GM12878 (cell line): ENCODE measurements at regions not wholly inside any gene's neighbourhood (a gene's known extent, or its start where the extent isn't known, plus 50 kb on each side); places are given as distances from the start of the nearest gene placed in this dataset.

Source experiments
- ATAC-seq: fragments of 200-7000 bp; cut with Tn5 transposase; 3 replicates; pipeline ENCODE4 v1.9.1; 2020; ENCODE audit warnings: mild to moderate bottlenecking, moderate library complexity
- BruUV-seq: library from RNA; stranded (reverse); fragments of 400-500 nt; replicated peaks from 2 replicates; lab custom pipeline; 2021; lab: Mats Ljungman, UMichigan
- CTCF ChIA-PET: fragments of 300-600 bp; sonication (Branson Sonifier 250); formaldehyde crosslinking; extraction: SDS; loops from one replicate; lab custom pipeline; 2021; ENCODE audit warnings: inconsistent platforms; lab: Yijun Ruan, JAX
- POLR2A ChIA-PET: fragments of 350-600 bp; formaldehyde crosslinking; extraction: SDS; loops from one replicate; lab custom pipeline; 2021; ENCODE audit warnings: inconsistent platforms; lab: Charles Lee
- RAD21 ChIA-PET: fragments of 300-600 bp; sonication (Branson Sonifier 250); formaldehyde crosslinking; loops from one replicate; lab custom pipeline; 2023; ENCODE audit warnings: antibody characterized with exemption; ENCODE audit not compliant: unreplicated experiment; lab: Charles Lee
- SMC1A ChIA-PET: fragments of 300-600 bp; sonication (Branson Sonifier 250); formaldehyde crosslinking; loops from one replicate; lab custom pipeline; 2023; ENCODE audit not compliant: unreplicated experiment, uncharacterized antibody; lab: Charles Lee
- DNase-seq: peaks from one replicate; pipeline ENCODE4 v3.0.0-alpha.2; 2011; ENCODE audit warnings: low read depth, low spot score
- FAIRE-seq: peaks from 3 replicates; lab custom pipeline; 2011; peaks lifted over from hg19 to GRCh38; lab: Jason Lieb, UNC
- H2AFZ ChIP-seq: 2 replicates; pipeline ENCODE4 v1.6.0; 2011; ENCODE audit warnings: low read depth, low read length, control low read depth; ENCODE audit not compliant: control insufficient read depth
- H3K27ac ChIP-seq: 2 replicates; pipeline ENCODE4 v1.5.1; 2011; ENCODE audit warnings: control low read depth; ENCODE audit not compliant: control insufficient read depth, insufficient read depth
- H3K27me3 ChIP-seq, 2 experiments: replicated peaks in 1 of 2; 2 replicates each; pipeline versions ENCODE4 v1.6.0 to v1.6.1; 2011; ENCODE audit warnings: low read length in 1 of 2; ENCODE audit not compliant: control insufficient read depth in 2 of 2, insufficient read depth in 2 of 2
- H3K36me3 ChIP-seq, 2 experiments: 2 replicates each; pipeline ENCODE4 v1.5.1; 2011; ENCODE audit warnings: low read length in 1 of 2; ENCODE audit not compliant: control insufficient read depth in 2 of 2, insufficient read depth in 2 of 2
- H3K4me1 ChIP-seq: 2 replicates; pipeline ENCODE4 v1.6.1; 2011; ENCODE audit warnings: mild to moderate bottlenecking, low read length, moderate library complexity, mixed read lengths; ENCODE audit not compliant: control insufficient read depth, insufficient read depth
- H3K4me2 ChIP-seq: 2 replicates; pipeline ENCODE4 v1.6.0; 2011; ENCODE audit warnings: control low read depth; ENCODE audit not compliant: control insufficient read depth, insufficient read depth
- H3K4me3 ChIP-seq: fragments of 200-600 bp; sonication (generic); 2 replicates; pipeline ENCODE4 v1.5.1; 2016
- H3K79me2 ChIP-seq: 2 replicates; pipeline ENCODE4 v1.6.0; 2011; ENCODE audit warnings: low read length; ENCODE audit not compliant: control insufficient read depth, insufficient read depth
- H3K9ac ChIP-seq: 2 replicates; pipeline ENCODE4 v1.8.0; 2011; ENCODE audit warnings: low read length, control low read depth, mixed read lengths; ENCODE audit not compliant: control insufficient read depth, insufficient read depth
- H3K9me3 ChIP-seq: replicated peaks from 3 replicates; pipeline ENCODE4 v1.5.1; 2011; ENCODE audit warnings: mild to moderate bottlenecking, low read length; ENCODE audit not compliant: control insufficient read depth, insufficient read depth
- H4K20me1 ChIP-seq: 2 replicates; pipeline ENCODE4 v1.6.0; 2011; ENCODE audit not compliant: control insufficient read depth, insufficient read depth
- DPF2 ChIP-seq: fragments of 450-650 bp; IDR thresholded peaks from 2 replicates; pipeline ENCODE4 v1.6.1; 2017; ENCODE audit warnings: mild to moderate bottlenecking
- ETV6 ChIP-seq, 2 experiments: fragments of 450-650 bp in 1 of 2; IDR thresholded peaks in 1 of 2; conservative IDR thresholded peaks in 1 of 2; 2 replicates each; pipeline ENCODE4 v1.6.1; 2014; ENCODE audit warnings: antibody characterized with exemption in 1 of 2, borderline replicate concordance in 1 of 2, low read depth in 1 of 2, mild to moderate bottlenecking in 1 of 2, moderate library complexity in 1 of 2
- FOS ChIP-seq: IDR thresholded peaks from 3 replicates; pipeline ENCODE4 v1.6.1; 2011; ENCODE audit warnings: borderline replicate concordance; ENCODE audit not compliant: insufficient read length; ENCODE audit errors: extremely low read depth
- JUND ChIP-seq: IDR thresholded peaks from 2 replicates; pipeline ENCODE4 v1.6.1; 2012; ENCODE audit warnings: low read depth, mild to moderate bottlenecking, low read length, improper control_type of control experiment, moderate library complexity
- MEF2B ChIP-seq: fragments of 450-650 bp; IDR thresholded peaks from 2 replicates; pipeline ENCODE4 v1.6.1; 2018; ENCODE audit warnings: mild to moderate bottlenecking, moderate library complexity; ENCODE audit not compliant: partially characterized antibody, poor library complexity, severe bottlenecking
- NFYA ChIP-seq: IDR thresholded peaks from 2 replicates; pipeline ENCODE4 v1.6.1; 2011; ENCODE audit warnings: low read depth, mild to moderate bottlenecking, low read length, improper control_type of control experiment, borderline replicate concordance
- POLR2AphosphoS2 ChIP-seq: IDR thresholded peaks from 2 replicates; pipeline ENCODE4 v1.6.1; 2011; ENCODE audit warnings: low read depth, mild to moderate bottlenecking, low read length, improper control_type of control experiment, moderate library complexity
- POLR2AphosphoS5 ChIP-seq: IDR thresholded peaks from 2 replicates; pipeline ENCODE4 v1.6.1; 2011; ENCODE audit warnings: mild to moderate bottlenecking, low read length, inconsistent platforms
- RBBP5 ChIP-seq: fragments of 200-600 bp; sonication (generic); conservative IDR thresholded peaks from 2 replicates; pipeline ENCODE4 v1.6.1; 2016
- RFX5 ChIP-seq: IDR thresholded peaks from 2 replicates; pipeline ENCODE4 v1.6.1; 2011; ENCODE audit warnings: low read depth, low read length, improper control_type of control experiment
- SIN3A ChIP-seq: IDR thresholded peaks from 2 replicates; pipeline ENCODE4 v1.6.1; 2012; ENCODE audit warnings: low read depth, low read length, improper control_type of control experiment
- STAT1 ChIP-seq: fragments of 450-650 bp; conservative IDR thresholded peaks from 2 replicates; pipeline ENCODE4 v1.6.1; 2014; ENCODE audit warnings: antibody characterized with exemption, mild to moderate bottlenecking
- ZNF217 ChIP-seq: fragments of 450-650 bp; IDR thresholded peaks from 2 replicates; pipeline ENCODE4 v1.6.1; 2017; ENCODE audit warnings: antibody characterized with exemption, mild to moderate bottlenecking
- ZNF274 ChIP-seq: IDR thresholded peaks from one replicate; pipeline ENCODE4 v1.8.0; 2011; ENCODE audit not compliant: insufficient read length, insufficient read depth
- WGBS: methylation state at CpG from one replicate; pipeline ENCODE4 v1.1.6; 2016; ENCODE audit warnings: low lambda C conversion rate; ENCODE audit not compliant: insufficient replicate concordance, insufficient coverage; ENCODE audit errors: missing lambda C conversion rate; 5-methylcytosine and 5-hydroxymethylcytosine counted together
- in situ Hi-C: fragments of 300-500 bp; cut with MboI; formaldehyde crosslinking; loops from 9 replicates; pipeline ENCODE4 v1.14.3; 2018; ENCODE audit warnings: mixed read lengths
- intact Hi-C: fragments of 100-400 bp; cut with micrococcal nuclease; formaldehyde crosslinking; loops from one replicate; pipeline ENCODE4 v1.14.2; 2022; ENCODE audit not compliant: unreplicated experiment
- TF ChIP-seq, protein P1 (sequence below): fragments of 450-650 bp; conservative IDR thresholded peaks from 2 replicates; pipeline ENCODE4 v1.6.1; 2017; ENCODE audit warnings: mild to moderate bottlenecking, moderate library complexity
- TF ChIP-seq, protein P2 (sequence below): IDR thresholded peaks from 2 replicates; pipeline ENCODE4 v1.6.1; 2012; ENCODE audit warnings: low read depth, low read length, improper control_type of control experiment

- SMC1A ChIA-PET, result no interaction called here
- CTCF ChIA-PET, result interaction anchor here (0.6 kb wide), 1 partner anchor 23 kb away, joined by 3 read pairs; no protein-coding TSS in a partner anchor
- H3K27ac ChIP-seq, result no peak overlapping the region
- no peaks in the 10 kb centered on the region for H3K9me3 ChIP-seq
- intact Hi-C loops (no loop called here), in situ Hi-C loops (no loop called here)
- RAD21 ChIA-PET, result no interaction called here
- no peaks in the 10 kb centered on the region for H3K4me1 ChIP-seq
- no peaks in the 10 kb centered on the region for H3K27me3 ChIP-seq
- DNase-seq, result no peak
- no peaks in the 10 kb centered on the region for H3K36me3 ChIP-seq
- ATAC-seq, result no peak
- H3K4me3 ChIP-seq, result no peak overlapping the region
- no peaks in the 10 kb centered on the region for H4K20me1 ChIP-seq
- no TSS peak for BruUV-seq
- no peaks in the 10 kb centered on the region for H3K79me2 ChIP-seq
- no peak for FAIRE-seq
- H3K9ac ChIP-seq, result no peak overlapping the region
- H3K4me2 ChIP-seq, result no peak overlapping the region
- no peak for TF ChIP-seq DPF2
- TF ChIP-seq SIN3A, result no peak
- TF ChIP-seq ZNF274, result no peak
- TF ChIP-seq POLR2AphosphoS5, result no peak
- no peak for TF ChIP-seq JUND
- TF ChIP-seq ZNF217, result no peak
- no peak for TF ChIP-seq STAT1
- TF ChIP-seq MEF2B, result no peak
- no peak overlapping the region for H2AFZ ChIP-seq
- POLR2A ChIA-PET, result no interaction called here
Measured at GRCh38 chr14:81942071-81942470, 408.4 kb upstream of the SEL1L start.

GRCh38 chr14:81946375-81946774, 412.7 kb upstream of the SEL1L start:
- in situ Hi-C loops (no loop called here), intact Hi-C loops (loop anchor here (2.0 kb wide), 1 partner anchor 62 kb away; no protein-coding TSS in a partner anchor)
- Histone ChIP-seq H3K9me3 (no peaks in the 10 kb centered on the region), H3K4me2 (no peak overlapping the region), H4K20me1 (no peaks in the 10 kb centered on the region), H3K9ac (no peak overlapping the region), H2AFZ (no peak overlapping the region), H3K4me3 (no peak overlapping the region), H3K4me1 (no peaks in the 10 kb centered on the region), H3K79me2 (no peaks in the 10 kb centered on the region), H3K36me3 (no peaks in the 10 kb centered on the region), H3K27me3 (no peaks in the 10 kb centered on the region), H3K27ac (no peak overlapping the region)
- CTCF ChIA-PET, result no interaction called here
- POLR2A ChIA-PET, result no interaction called here
- RAD21 ChIA-PET, result no interaction called here
- FAIRE-seq (no peak), ATAC-seq (no peak), DNase-seq (no peak)
- TF ChIP-seq RBBP5 (no peak), RFX5 (no peak), ETV6 (conservative IDR thresholded peaks at IDR 0.05 in 1 of 2, IDR thresholded peaks at IDR 0.05 in 1 of 2; ENCODE audit: borderline replicate concordance in 1 of 2, low read depth in 1 of 2) (no peak), POLR2AphosphoS2 (no peak), FOS (no peak), NFYA (no peak)
- TF ChIP-seq, protein P1, sequence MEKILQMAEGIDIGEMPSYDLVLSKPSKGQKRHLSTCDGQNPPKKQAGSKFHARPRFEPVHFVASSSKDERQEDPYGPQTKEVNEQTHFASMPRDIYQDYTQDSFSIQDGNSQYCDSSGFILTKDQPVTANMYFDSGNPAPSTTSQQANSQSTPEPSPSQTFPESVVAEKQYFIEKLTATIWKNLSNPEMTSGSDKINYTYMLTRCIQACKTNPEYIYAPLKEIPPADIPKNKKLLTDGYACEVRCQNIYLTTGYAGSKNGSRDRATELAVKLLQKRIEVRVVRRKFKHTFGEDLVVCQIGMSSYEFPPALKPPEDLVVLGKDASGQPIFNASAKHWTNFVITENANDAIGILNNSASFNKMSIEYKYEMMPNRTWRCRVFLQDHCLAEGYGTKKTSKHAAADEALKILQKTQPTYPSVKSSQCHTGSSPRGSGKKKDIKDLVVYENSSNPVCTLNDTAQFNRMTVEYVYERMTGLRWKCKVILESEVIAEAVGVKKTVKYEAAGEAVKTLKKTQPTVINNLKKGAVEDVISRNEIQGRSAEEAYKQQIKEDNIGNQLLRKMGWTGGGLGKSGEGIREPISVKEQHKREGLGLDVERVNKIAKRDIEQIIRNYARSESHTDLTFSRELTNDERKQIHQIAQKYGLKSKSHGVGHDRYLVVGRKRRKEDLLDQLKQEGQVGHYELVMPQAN, result no peak
- TF ChIP-seq, protein P2, sequence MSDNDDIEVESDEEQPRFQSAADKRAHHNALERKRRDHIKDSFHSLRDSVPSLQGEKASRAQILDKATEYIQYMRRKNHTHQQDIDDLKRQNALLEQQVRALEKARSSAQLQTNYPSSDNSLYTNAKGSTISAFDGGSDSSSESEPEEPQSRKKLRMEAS, result no peak
- WGBS, result 58% methylated on average over 3 of the region's 3 CpGs
- no TSS peak for BruUV-seq
- SMC1A ChIA-PET, result no interaction called here
